Superior temporal gyrus (tissue), 1 donor: ENCODE measurements at regions not wholly inside any gene's neighbourhood (a gene's known extent, or its start where the extent isn't known, plus 50 kb on each side); places are given as distances from the start of the nearest gene placed in this dataset.

Experiments used
- DNase-seq: peaks from one replicate; pipeline ENCODE4 v3.0.0-alpha.2; 2016; ENCODE audit errors: extremely low spot score

DNA sequence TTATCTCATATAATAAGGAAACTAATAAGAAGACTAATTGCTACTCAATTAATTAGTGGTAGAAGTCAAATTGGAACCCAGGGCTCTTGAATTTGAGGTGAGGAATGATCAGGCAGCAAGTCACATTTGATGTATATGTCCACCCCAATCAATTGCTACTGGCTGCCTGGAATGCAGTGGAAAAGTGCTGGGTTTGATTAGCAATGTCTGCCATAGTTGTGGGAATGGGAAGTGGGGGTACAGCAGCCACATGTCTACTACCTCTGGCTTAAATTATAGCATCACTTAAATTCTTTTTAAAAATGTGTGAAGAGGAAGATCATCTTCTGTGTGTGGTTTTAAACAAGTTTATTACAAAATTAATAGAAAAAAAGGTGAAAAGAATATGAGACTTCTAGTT lies 50.8 kb upstream of the NAV2 start:
- no peak for DNase-seq

- DNase-seq: no peak
Measured at GRCh38 chr11:19660076-19660475, 52.6 kb upstream of the NAV2 start.

DNA sequence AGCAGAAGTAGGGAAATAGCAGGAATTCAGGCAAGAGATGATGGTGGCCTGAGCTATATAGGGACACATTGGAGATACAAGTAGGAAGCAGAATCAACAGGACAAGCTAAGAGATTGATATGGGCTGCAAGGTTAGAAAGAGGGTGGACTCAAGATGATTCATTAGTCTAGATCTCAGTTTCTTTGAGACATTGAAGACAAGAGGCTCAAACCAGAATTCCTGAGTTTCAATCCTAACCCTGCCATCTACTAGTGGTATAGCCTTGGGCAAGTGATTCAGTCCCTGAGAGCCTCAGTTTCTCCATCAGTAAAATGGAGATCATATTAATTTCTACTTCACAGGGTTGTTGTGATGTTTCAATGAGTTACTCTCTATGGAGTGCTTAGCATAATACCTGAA lies 53.1 kb upstream of the NAV2 start:
- DNase-seq: no peak

DNA sequence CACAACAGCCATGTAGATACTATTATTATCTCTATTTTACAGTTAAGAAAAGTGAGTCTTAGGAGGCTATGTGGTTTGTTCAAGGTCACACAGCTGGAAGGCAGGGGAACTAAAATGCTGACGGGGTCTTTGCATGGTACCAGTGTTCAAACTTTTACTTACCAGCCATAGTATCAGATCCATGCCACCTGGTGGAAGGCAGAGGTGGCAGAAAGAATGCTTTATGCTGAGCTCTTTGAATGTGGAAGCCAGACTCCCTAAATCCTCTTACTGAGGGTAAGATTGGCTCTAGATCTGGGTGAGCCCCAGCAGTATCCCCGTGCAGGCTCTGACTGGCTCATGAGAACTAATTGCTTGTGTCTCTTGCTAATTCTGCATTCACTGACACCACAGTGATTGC lies 54.3 kb upstream of the NAV2 start:
- no peak for DNase-seq

DNA sequence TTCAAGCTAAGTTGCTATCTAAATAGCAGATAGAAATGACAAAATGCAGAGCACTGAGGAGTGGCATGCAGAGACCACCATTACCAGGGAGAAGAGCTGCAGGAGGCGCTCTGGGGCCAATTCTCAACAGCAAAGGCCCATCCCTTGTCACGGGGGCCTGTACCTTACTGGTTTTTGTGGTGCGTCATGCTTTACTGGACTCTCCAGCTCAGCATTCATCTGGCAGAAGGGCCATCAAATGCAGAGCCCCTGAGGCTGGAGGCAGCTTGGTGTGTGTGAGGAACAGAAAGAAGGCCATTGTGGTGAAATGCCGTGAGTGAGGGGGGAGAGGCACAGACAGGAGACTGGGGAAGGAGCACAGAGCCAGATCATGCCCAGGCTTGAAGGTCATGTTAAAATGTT lies 56.5 kb upstream of the NAV2 start:
- no peak for DNase-seq

- peak; percentile 51 for DNase-seq
Measured at GRCh38 chr11:19652623-19653375, 59.8 kb upstream of the NAV2 start.

GRCh38 chr11:19651653-19652052 lies 61.0 kb upstream of the NAV2 start:
- peak; percentile 42 for DNase-seq

GRCh38 chr11:19651028-19651427 lies 61.6 kb upstream of the NAV2 start:
- no peak for DNase-seq

DNA sequence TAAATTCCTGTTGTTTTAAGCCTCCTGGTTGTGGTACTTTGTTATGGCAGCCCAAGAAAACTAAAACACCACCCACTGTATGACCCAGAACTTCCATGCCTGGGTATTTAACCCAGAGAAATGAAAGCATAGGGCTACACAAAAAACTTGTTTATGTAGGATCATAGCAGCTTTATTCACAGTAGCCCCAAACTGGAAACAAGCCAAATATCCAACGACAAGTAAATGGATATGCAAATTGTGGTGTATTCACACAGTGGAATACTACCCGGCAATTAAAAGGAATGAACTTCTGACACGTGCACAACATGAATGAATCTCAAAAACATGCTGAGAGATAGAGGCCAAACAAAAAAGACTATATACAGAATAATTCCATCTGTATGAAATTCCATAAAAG lies 62.2 kb upstream of the NAV2 start:
- no peak for DNase-seq

- no peak for DNase-seq
Measured at GRCh38 chr11:19649751-19650150, 62.9 kb upstream of the NAV2 start.

GRCh38 chr11:19648321-19648720 lies 64.3 kb upstream of the NAV2 start:
- no peak for DNase-seq

GRCh38 chr11:19647816-19648215 lies 64.8 kb upstream of the NAV2 start:
- no peak for DNase-seq

- DNase-seq: no peak
Measured at GRCh38 chr11:19646921-19647320, 65.7 kb upstream of the NAV2 start.

DNA sequence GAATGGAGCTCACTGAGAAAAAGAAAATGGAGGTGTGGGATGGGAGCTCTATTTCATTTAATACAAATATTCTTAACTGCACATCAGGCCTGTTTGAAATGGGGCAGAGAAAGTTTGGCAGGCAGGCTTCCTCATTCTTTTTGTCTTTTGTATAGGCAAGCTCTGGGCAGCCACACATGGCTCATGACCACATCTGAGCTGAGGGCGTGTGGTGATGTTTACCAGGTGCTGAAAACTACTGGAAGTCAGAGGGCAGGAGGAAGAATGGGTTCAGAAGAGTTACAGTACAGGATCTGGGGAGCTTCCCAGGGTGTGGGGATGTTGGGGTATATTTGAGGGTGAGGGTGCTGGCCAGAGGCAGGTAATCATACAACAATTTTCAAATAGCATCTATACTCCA lies 66.3 kb upstream of the NAV2 start:
- DNase-seq: no peak

DNA sequence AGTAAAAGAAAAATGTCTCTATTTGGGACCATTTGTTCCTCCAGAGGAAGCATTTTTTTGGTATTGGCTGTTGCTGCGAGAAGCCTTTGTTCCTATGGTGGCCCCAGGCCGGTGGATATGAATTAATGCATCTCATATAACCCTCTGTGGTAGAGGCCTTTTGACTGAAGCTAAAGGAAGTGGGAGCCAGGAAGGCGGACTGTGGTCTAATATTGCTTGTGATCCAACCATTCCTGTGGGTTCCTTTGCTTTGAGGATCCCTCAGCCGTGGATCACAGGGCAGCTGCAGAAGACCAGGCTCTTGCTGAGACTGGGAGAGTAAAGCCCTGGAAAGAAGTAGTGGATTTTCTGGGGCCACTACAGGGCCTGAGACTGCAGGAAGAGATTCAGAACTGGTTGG lies 68.3 kb upstream of the NAV2 start:
- no peak for DNase-seq

GRCh38 chr11:19642185-19643158 lies 70.2 kb upstream of the NAV2 start:
- peak; percentile 51 for DNase-seq

GRCh38 chr11:19639603-19640105 lies 73.0 kb upstream of the NAV2 start:
- DNase-seq: no peak

DNA sequence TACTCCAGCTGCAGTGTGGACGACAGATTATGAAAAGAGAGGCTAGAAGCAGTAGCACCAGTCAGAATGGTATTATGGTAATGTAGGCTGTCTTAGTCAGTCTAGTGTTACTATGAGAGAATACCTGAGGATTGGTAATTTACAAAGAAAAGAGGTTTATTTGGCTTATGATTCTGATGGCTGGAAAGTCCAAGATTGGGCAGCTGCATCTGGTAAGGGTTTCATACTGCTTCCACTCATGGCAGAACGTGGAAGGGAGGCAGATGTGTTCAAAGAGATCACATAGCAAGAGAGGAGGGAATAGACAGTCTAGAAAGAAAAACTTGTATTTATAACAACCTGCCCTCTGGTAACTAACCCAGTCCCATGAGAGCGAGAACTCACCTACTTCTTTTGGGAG lies 77.3 kb upstream of the NAV2 start:
- DNase-seq: no peak

DNA sequence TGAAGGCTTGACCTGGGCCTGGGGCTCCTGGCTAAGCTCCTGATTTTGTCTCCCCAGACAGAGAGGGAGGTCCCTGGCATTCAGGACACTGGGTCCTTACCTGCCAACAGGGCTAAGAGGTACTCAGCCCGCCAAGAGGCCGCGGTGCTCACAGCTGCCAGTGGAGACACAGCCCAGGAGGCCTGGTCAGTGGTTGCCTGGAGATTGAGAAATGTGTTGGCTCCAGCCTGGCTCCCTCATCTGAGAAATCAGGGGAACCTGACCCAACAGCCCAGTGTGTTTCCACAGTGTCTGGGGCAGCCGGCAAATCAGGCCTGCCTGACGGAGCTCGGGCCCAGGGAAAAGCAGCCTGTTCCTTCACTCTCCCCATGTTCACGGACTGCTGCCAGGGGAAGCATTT lies 79.4 kb upstream of the NAV2 start:
- no peak for DNase-seq

DNA sequence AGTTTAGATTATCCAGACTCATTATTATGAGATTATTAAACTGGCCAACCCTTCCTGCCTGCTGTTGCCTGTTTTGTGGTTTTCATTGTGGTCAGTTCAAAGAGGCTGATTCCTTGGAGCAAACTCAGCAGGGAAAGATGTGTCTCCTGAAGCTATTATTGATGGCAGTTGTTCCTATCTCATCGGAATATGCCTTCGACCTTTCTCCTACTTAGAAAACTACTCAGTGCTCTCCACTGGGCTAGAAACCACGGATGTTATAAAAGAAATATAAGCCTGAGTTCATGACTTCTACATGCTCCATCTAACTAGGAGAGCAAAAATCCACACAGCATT lies 80.2 kb upstream of the NAV2 start:
- DNase-seq: no peak

DNA sequence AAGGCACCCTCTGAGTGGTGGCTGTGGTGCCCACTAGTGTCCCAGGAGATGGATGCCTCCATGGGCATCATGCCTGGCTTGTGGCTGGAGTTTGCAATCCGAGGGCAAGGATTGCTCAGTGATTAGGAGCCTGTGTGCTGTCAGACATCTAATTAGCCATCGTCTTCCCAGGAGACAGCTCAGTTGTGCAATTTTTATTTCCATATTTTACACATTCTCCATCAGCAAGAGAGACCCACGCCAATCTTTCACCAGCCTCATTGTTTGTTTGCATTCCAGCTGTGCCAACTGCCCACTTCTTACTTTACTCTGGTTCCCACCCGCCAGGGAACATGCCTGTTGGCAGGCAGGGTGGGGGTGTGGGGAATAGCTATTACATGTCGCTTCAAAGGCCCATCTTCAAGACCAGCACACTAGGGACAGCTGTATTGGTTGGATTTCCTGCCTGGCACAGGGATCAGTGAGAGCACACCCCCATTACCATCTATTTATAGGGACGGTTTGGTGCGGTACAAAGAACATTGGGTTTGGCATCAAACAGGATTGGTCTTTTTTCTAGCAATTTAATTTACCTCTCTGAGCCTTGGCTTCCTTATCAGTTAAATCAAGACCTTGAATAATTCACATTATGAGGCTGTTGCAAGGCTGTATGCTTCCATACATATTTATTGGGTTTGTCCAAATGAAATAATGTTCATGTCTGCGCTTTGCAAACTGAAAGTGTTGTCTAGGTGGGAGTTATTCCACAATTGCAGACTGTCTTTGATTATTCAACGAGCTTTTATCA lies 80.7 kb upstream of the NAV2 start:
- DNase-seq: no peak

DNA sequence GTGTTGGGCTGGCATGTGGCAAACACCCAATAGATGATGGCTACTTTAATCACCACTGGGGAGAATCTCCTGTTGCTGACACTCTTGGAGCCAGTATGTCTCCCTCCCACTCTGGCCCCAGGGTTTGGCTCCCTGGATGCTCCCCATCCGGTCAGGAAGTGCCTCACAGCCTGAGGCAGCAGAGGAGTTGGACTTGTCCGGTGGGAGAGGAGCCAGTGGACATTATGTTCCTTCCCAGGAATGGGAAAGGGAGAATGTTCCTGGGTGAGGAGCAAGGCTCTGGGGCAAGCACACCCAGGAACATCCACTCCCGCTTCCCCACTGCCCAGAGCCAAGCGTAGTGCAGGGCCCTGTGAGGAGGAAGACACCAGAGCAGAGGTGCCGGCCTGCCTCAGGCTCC lies 84.6 kb upstream of the NAV2 start:
- DNase-seq: no peak
